ENCODE measurements at regions not wholly inside any gene's neighbourhood (a gene's known extent, or its start where the extent isn't known, plus 50 kb on each side); places are given as distances from the start of the nearest gene placed in this dataset.
"Not testable (repeated sequence)": the region's sequence is repeated elsewhere in the genome, so short reads cannot be mapped to it uniquely, and the experiment has no call there.

- no peak for TF ChIP-seq CTCF (IDR thresholded peaks at IDR 0.05; ENCODE audit: unreplicated experiment)
- DNase-seq: no peak
- Mint-ChIP-seq H3K27ac (ENCODE audit: unreplicated experiment) (no peak overlapping the region), H3K36me3 (ENCODE audit: insufficient read depth, unreplicated experiment) (no peaks in the 10 kb centered on the region), H3K4me1 (ENCODE audit: low read depth, unreplicated experiment) (peaks cover 13% of the 10 kb centered on the region), H3K4me3 (ENCODE audit: low read depth, unreplicated experiment) (no peak overlapping the region), H3K9me3 (ENCODE audit: low read depth, unreplicated experiment) (no peaks in the 10 kb centered on the region), H3K27me3 (ENCODE audit: unreplicated experiment) (peaks cover 51% of the 10 kb centered on the region)
- BruUV-seq (replicated peaks): no TSS peak
- intact Hi-C loops (cut with micrococcal nuclease; ENCODE audit: unreplicated experiment): no loop called here
- CTCF ChIA-PET: no interaction called here
Measured at GRCh38 chr14:52150162-52150561, 81.3 kb upstream of the NID2 start.

- Mint-ChIP-seq H3K9me3 (ENCODE audit: low read depth, unreplicated experiment) (no peaks in the 10 kb centered on the region), H3K27ac (ENCODE audit: unreplicated experiment) (no peak overlapping the region), H3K4me1 (ENCODE audit: low read depth, unreplicated experiment) (peaks cover 13% of the 10 kb centered on the region), H3K36me3 (ENCODE audit: insufficient read depth, unreplicated experiment) (no peaks in the 10 kb centered on the region), H3K27me3 (ENCODE audit: unreplicated experiment) (peaks cover 51% of the 10 kb centered on the region), H3K4me3 (ENCODE audit: low read depth, unreplicated experiment) (no peak overlapping the region)
- no peak for DNase-seq
- CTCF ChIA-PET: no interaction called here
- no TSS peak for BruUV-seq (replicated peaks)
- intact Hi-C loops (cut with micrococcal nuclease; ENCODE audit: unreplicated experiment): loop anchor here (10.0 kb wide), 1 partner anchor 126 kb away; no protein-coding TSS in a partner anchor
- TF ChIP-seq CTCF (IDR thresholded peaks at IDR 0.05; ENCODE audit: unreplicated experiment): no peak
Measured at GRCh38 chr14:52148371-52148770, 79.5 kb upstream of the NID2 start.

- CTCF ChIA-PET: interaction anchor here (0.6 to 1.2 kb wide), 4 partner anchors 84 to 435 kb away, joined by 3 to 4 read pairs (median 3); no protein-coding TSS in a partner anchor
- H3K4me1 Mint-ChIP-seq (ENCODE audit: low read depth, unreplicated experiment): peaks cover 13% of the 10 kb centered on the region
- H3K36me3 Mint-ChIP-seq (ENCODE audit: insufficient read depth, unreplicated experiment): no peaks in the 10 kb centered on the region
- no peak for TF ChIP-seq CTCF (IDR thresholded peaks at IDR 0.05; ENCODE audit: unreplicated experiment)
- intact Hi-C loops (cut with micrococcal nuclease; ENCODE audit: unreplicated experiment): loop anchor here (10.0 kb wide), 1 partner anchor 128 kb away; no protein-coding TSS in a partner anchor
- H3K27ac Mint-ChIP-seq (ENCODE audit: unreplicated experiment): no peak overlapping the region
- no TSS peak for BruUV-seq (replicated peaks)
- peaks cover 43% of the 10 kb centered on the region for H3K27me3 Mint-ChIP-seq (ENCODE audit: unreplicated experiment)
- DNase-seq: no peak
- no peaks in the 10 kb centered on the region for H3K9me3 Mint-ChIP-seq (ENCODE audit: low read depth, unreplicated experiment)
- no peak overlapping the region for H3K4me3 Mint-ChIP-seq (ENCODE audit: low read depth, unreplicated experiment)
Measured at GRCh38 chr14:52146504-52146903, 77.6 kb upstream of the NID2 start.

GRCh38 chr14:52144099-52144498 lies 75.2 kb upstream of the NID2 start:
- H3K36me3 Mint-ChIP-seq (ENCODE audit: insufficient read depth, unreplicated experiment); H3K4me3 Mint-ChIP-seq (ENCODE audit: low read depth, unreplicated experiment); BruUV-seq (replicated peaks); CTCF ChIA-PET; DNase-seq; H3K4me1 Mint-ChIP-seq (ENCODE audit: low read depth, unreplicated experiment); H3K9me3 Mint-ChIP-seq (ENCODE audit: low read depth, unreplicated experiment); H3K27ac Mint-ChIP-seq (ENCODE audit: unreplicated experiment): not testable (repeated sequence)
- H3K27me3 Mint-ChIP-seq (ENCODE audit: unreplicated experiment): peaks cover 19% of the 10 kb centered on the region
- intact Hi-C loops (cut with micrococcal nuclease; ENCODE audit: unreplicated experiment): loop anchor here (10.0 kb wide), 1 partner anchor 131 kb away; no protein-coding TSS in a partner anchor

- no peak for TF ChIP-seq CTCF (IDR thresholded peaks at IDR 0.05; ENCODE audit: unreplicated experiment)
- no peaks in the 10 kb centered on the region for H3K9me3 Mint-ChIP-seq (ENCODE audit: low read depth, unreplicated experiment)
- no peaks in the 10 kb centered on the region for H3K4me1 Mint-ChIP-seq (ENCODE audit: low read depth, unreplicated experiment)
- intact Hi-C loops (cut with micrococcal nuclease; ENCODE audit: unreplicated experiment): loop anchor here (10.0 kb wide), 1 partner anchor 132 kb away; no protein-coding TSS in a partner anchor
- BruUV-seq (replicated peaks): no TSS peak
- no peak for DNase-seq
- H3K4me3 Mint-ChIP-seq (ENCODE audit: low read depth, unreplicated experiment): no peak overlapping the region
- no peak overlapping the region for H3K27ac Mint-ChIP-seq (ENCODE audit: unreplicated experiment)
- peaks cover 3% of the 10 kb centered on the region for H3K27me3 Mint-ChIP-seq (ENCODE audit: unreplicated experiment)
- CTCF ChIA-PET: no interaction called here
- H3K36me3 Mint-ChIP-seq (ENCODE audit: insufficient read depth, unreplicated experiment): no peaks in the 10 kb centered on the region
Measured at GRCh38 chr14:52142504-52142903, 73.6 kb upstream of the NID2 start.

All from Calu3 (cell line).